A549 (cell line): ENCODE measurements at regions not wholly inside any gene's neighbourhood (a gene's known extent, or its start where the extent isn't known, plus 50 kb on each side); places are given as distances from the start of the nearest gene placed in this dataset.
"Not testable (repeated sequence)": the region's sequence is repeated elsewhere in the genome, so short reads cannot be mapped to it uniquely, and the experiment has no call there.

ENCODE experiments used
- HDAC2 ChIP-seq: fragments of 200-600 bp; sonication (generic); IDR thresholded peaks from 2 replicates; pipeline ENCODE4 v1.6.1; 2016
- MAX ChIP-seq: IDR thresholded peaks from 2 replicates; pipeline ENCODE4 v1.6.1; 2012
- TFCP2L1 ChIP-seq: fragments of 250-450 bp; sonication (Bioruptor Pico); IDR thresholded peaks from 2 replicates; pipeline ENCODE4 v1.5.0; 2021; ENCODE audit warnings: mild to moderate bottlenecking
- TF ChIP-seq, protein P1 (sequence below): fragments of >200 bp; sonication (Bioruptor Twin); formaldehyde crosslinking; IDR thresholded peaks from 3 replicates; pipeline ENCODE4 v1.5.1; 2016

DNA sequence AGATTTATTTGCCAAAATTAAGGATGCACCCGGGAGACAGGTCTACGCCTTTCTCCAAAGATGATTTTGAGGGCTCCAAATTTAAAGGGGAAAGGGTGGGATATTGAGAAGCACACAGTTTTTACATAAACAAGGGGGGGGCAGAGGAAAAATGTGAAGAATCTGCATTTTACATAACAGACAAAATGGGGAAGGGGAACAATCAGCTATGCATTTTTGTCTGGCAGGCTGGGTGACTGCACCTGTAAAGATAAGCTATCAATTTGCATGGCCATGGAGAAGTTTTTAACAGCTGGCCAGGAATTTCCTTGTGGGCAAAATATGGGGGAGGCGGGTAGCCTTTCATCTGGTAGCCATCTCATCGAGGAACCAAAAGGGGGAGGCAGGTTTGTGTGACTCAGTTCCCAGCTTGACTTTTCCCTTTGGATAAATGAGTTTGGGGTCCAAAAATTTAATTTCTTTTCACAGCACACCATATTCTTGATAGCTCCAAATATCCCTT is 331.3 kb downstream of the PCDH11X start:
- TF ChIP-seq, protein P1, sequence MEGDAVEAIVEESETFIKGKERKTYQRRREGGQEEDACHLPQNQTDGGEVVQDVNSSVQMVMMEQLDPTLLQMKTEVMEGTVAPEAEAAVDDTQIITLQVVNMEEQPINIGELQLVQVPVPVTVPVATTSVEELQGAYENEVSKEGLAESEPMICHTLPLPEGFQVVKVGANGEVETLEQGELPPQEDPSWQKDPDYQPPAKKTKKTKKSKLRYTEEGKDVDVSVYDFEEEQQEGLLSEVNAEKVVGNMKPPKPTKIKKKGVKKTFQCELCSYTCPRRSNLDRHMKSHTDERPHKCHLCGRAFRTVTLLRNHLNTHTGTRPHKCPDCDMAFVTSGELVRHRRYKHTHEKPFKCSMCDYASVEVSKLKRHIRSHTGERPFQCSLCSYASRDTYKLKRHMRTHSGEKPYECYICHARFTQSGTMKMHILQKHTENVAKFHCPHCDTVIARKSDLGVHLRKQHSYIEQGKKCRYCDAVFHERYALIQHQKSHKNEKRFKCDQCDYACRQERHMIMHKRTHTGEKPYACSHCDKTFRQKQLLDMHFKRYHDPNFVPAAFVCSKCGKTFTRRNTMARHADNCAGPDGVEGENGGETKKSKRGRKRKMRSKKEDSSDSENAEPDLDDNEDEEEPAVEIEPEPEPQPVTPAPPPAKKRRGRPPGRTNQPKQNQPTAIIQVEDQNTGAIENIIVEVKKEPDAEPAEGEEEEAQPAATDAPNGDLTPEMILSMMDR = not testable (repeated sequence)
- TF ChIP-seq HDAC2; TFCP2L1 (CRISPR knock-in tag); MAX: not testable (repeated sequence)
